Body of pancreas (tissue), 4 donors: ENCODE measurements at regions not wholly inside any gene's neighbourhood (a gene's known extent, or its start where the extent isn't known, plus 50 kb on each side); places are given as distances from the start of the nearest gene placed in this dataset.

Source experiments
- ATAC-seq: fragments of 150-250 bp; one replicate; pipeline ENCODE4 v1.9.1; 2016
- DNase-seq, 4 donors: peaks; one replicate each; pipeline ENCODE4 v3.0.0-alpha.2; 2019
- H3K27ac ChIP-seq, 4 donors: fragments of 200-600 bp; sonication (generic); 1 replicate in 3 of 4; 2 replicates in 1 of 4; pipeline versions ENCODE4 v1.5.1 to v1.6.1; 2016 to 2019; ENCODE audit warnings: mild to moderate bottlenecking in 1 of 4, mixed read lengths in 1 of 4, moderate library complexity in 1 of 4
- H3K27me3 ChIP-seq, 2 donors: fragments of 200-600 bp; sonication (generic); one replicate each; pipeline ENCODE4 v1.6.0; 2016; ENCODE audit warnings: mild to moderate bottlenecking in 1 of 2
- H3K36me3 ChIP-seq, 2 donors: fragments of 200-600 bp; sonication (generic); replicated peaks in 1 of 2; 2 replicates each; pipeline ENCODE4 v1.5.1; 2016; ENCODE audit warnings: low read depth in 2 of 2; ENCODE audit not compliant: insufficient read depth in 1 of 2
- H3K4me1 ChIP-seq: fragments of 200-600 bp; sonication (generic); one replicate; pipeline ENCODE4 v1.6.0; 2016
- H3K4me3 ChIP-seq, 2 donors: fragments of 200-600 bp; sonication (generic); 1 replicate in 1 of 2; 2 replicates in 1 of 2; pipeline ENCODE4 v1.5.1; 2016 to 2019
- H3K9me3 ChIP-seq, 3 donors: fragments of 200-600 bp; sonication (generic); 1 replicate in 2 of 3; 2 replicates in 1 of 3; pipeline ENCODE4 v1.5.1; 2016
- CTCF ChIP-seq, 7 experiments: fragments of 450-650 bp in 4 of 7; fragments of 200-600 bp in 3 of 7; sonication (generic) in 3 of 7; IDR thresholded peaks; one replicate each; pipeline ENCODE4 v1.5.1; 2016 to 2019; ENCODE audit warnings: antibody characterized with exemption in 7 of 7
- POLR2A ChIP-seq, 3 donors: fragments of 450-650 bp; IDR thresholded peaks; one replicate each; pipeline ENCODE4 v1.6.1; 2016; ENCODE audit warnings: antibody characterized with exemption in 3 of 3, mild to moderate bottlenecking in 2 of 3
- WGBS, 2 donors: methylation state at CpG; one replicate each; pipeline ENCODE4 v1.1.5; 2017; 5-methylcytosine and 5-hydroxymethylcytosine counted together
- intact Hi-C: fragments of 100-400 bp; cut with DNase I; formaldehyde crosslinking; loops from one replicate; pipeline ENCODE4 v1.15.1; 2023

- Histone ChIP-seq H3K27ac (peak overlapping the region; percentile 12 to 67 (median 54)), H3K9me3 (no peaks in the 10 kb centered on the region), H3K4me1 (peaks cover 55% of the 10 kb centered on the region), H3K4me3 (no peak overlapping the region), H3K36me3 (no peaks in the 10 kb centered on the region), H3K27me3 (no peaks in the 10 kb centered on the region)
- DNase-seq: peak; percentile 61 to 86 (median 75)
- intact Hi-C loops: no loop called here
- 8 to 30% methylated on average over 3 of the region's 3 CpGs for WGBS, 2 donors
- TF ChIP-seq POLR2A (IDR thresholded peaks at IDR 0.05) (no peak), CTCF (IDR thresholded peaks at IDR 0.05) (no peak)
- ATAC-seq: peak; percentile 80
Observed at GRCh38 chr6:134447423-134447822, 129.5 kb upstream of the SGK1 start.

DNA sequence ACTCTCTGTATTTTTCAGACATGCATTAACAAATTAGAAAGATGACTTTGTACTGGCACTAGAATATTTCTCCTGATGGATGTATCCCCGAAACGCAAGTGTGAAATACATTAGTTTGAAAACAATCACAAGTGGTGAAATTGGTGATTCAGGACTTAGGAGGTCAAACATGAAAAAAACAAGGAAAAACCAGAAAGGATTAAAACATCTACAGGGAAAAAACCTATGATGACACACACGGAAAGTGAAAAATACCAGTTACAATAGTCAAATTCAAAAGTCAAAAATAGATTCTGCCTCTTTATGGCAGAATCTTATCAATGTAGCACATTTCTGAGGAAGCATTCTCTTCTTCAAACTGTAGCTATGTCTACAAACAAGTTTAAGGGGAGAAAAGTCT, 129.0 kb upstream of the SGK1 start:
- no peaks in the 10 kb centered on the region for H3K27me3 ChIP-seq
- no peaks in the 10 kb centered on the region for H3K9me3 ChIP-seq
- no peak overlapping the region for H3K4me3 ChIP-seq
- intact Hi-C loops: no loop called here
- TF ChIP-seq CTCF (IDR thresholded peaks at IDR 0.05) (no peak), POLR2A (IDR thresholded peaks at IDR 0.05) (no peak)
- ATAC-seq: no peak
- no peak for DNase-seq
- H3K4me1 ChIP-seq: peaks cover 55% of the 10 kb centered on the region
- H3K36me3 ChIP-seq: no peaks in the 10 kb centered on the region
- WGBS, 2 donors: 66% methylated on average over 3 of the region's 3 CpGs
- H3K27ac ChIP-seq: peak overlapping the region; percentile 12 to 67 (median 46)

- DNase-seq: peak in 1 of 4 donors; percentile 20
- H3K27me3 ChIP-seq: no peaks in the 10 kb centered on the region
- peaks cover 55% of the 10 kb centered on the region for H3K4me1 ChIP-seq
- H3K4me3 ChIP-seq: no peak overlapping the region
- H3K36me3 ChIP-seq: no peaks in the 10 kb centered on the region
- intact Hi-C loops: no loop called here
- ATAC-seq: no peak
- no peaks in the 10 kb centered on the region for H3K9me3 ChIP-seq
- 47 to 49% methylated on average over 6 of the region's 6 CpGs for WGBS, 2 donors
- TF ChIP-seq POLR2A (IDR thresholded peaks at IDR 0.05) (no peak), CTCF (IDR thresholded peaks at IDR 0.05) (no peak)
- peak overlapping the region in 3 of 4 donors; percentile 35 to 67 (median 56) for H3K27ac ChIP-seq
Observed at GRCh38 chr6:134446218-134446848, 128.4 kb upstream of the SGK1 start.

- Histone ChIP-seq H3K9me3 (no peaks in the 10 kb centered on the region), H3K36me3 (no peaks in the 10 kb centered on the region), H3K4me3 (no peak overlapping the region), H3K27me3 (no peaks in the 10 kb centered on the region), H3K4me1 (peaks cover 31% of the 10 kb centered on the region), H3K27ac (no peak overlapping the region)
- DNase-seq (no peak), ATAC-seq (no peak)
- 60 to 65% methylated on average over 4 of the region's 4 CpGs for WGBS, 2 donors
- no peak for TF ChIP-seq CTCF (IDR thresholded peaks at IDR 0.05)
- TF ChIP-seq POLR2A (IDR thresholded peaks at IDR 0.05): no peak
- intact Hi-C loops: no loop called here
Observed at GRCh38 chr6:134443009-134443408, 125.1 kb upstream of the SGK1 start.

- ATAC-seq (no peak), DNase-seq (no peak)
- intact Hi-C loops: no loop called here
- Histone ChIP-seq H3K27ac (no peak overlapping the region), H3K27me3 (no peaks in the 10 kb centered on the region), H3K9me3 (no peaks in the 10 kb centered on the region), H3K36me3 (no peaks in the 10 kb centered on the region), H3K4me1 (peaks cover 21% of the 10 kb centered on the region), H3K4me3 (no peak overlapping the region)
- TF ChIP-seq POLR2A (IDR thresholded peaks at IDR 0.05) (no peak), CTCF (IDR thresholded peaks at IDR 0.05) (no peak)
Observed at GRCh38 chr6:134442073-134442472, 124.2 kb upstream of the SGK1 start.
